ENCODE measurements at regions not wholly inside any gene's neighbourhood (a gene's known extent, or its start where the extent isn't known, plus 50 kb on each side); places are given as distances from the start of the nearest gene placed in this dataset.

DNA sequence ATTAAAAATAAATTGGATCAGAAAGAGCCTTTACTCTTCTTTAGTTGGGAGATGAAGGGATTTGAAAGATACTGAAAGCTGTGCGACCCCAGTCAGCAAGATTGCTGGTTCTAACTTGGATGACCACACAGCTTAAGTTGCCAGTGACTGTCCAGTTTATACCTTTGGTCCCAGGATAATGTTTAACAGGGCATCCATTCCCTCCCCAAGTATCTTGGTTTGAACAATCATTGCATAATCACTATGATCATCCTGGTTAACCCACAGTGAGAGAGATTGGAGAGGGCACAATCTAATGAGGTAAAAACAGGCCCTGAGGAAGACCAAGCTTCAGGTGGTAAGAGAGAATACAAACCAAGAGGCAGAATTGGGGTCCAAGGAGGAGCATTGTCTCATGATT lies 798.3 kb downstream of the MAFB start:
- no peak overlapping the region for H3K27ac Mint-ChIP-seq
- H3K36me3 Mint-ChIP-seq (ENCODE audit: insufficient read depth) = no peaks in the 10 kb centered on the region
- no peaks in the 10 kb centered on the region for H3K4me1 Mint-ChIP-seq (ENCODE audit: low read depth)
- H3K9me3 Mint-ChIP-seq (ENCODE audit: low read depth) = no peaks in the 10 kb centered on the region
- no peak overlapping the region for H3K4me3 Mint-ChIP-seq (ENCODE audit: low read depth)
- H3K27me3 Mint-ChIP-seq = no peaks in the 10 kb centered on the region
- DNase-seq (ENCODE audit: low spot score, unreplicated experiment) = no peak
- TF ChIP-seq, protein P1, sequence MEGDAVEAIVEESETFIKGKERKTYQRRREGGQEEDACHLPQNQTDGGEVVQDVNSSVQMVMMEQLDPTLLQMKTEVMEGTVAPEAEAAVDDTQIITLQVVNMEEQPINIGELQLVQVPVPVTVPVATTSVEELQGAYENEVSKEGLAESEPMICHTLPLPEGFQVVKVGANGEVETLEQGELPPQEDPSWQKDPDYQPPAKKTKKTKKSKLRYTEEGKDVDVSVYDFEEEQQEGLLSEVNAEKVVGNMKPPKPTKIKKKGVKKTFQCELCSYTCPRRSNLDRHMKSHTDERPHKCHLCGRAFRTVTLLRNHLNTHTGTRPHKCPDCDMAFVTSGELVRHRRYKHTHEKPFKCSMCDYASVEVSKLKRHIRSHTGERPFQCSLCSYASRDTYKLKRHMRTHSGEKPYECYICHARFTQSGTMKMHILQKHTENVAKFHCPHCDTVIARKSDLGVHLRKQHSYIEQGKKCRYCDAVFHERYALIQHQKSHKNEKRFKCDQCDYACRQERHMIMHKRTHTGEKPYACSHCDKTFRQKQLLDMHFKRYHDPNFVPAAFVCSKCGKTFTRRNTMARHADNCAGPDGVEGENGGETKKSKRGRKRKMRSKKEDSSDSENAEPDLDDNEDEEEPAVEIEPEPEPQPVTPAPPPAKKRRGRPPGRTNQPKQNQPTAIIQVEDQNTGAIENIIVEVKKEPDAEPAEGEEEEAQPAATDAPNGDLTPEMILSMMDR (IDR thresholded peaks at IDR 0.05; ENCODE audit: unreplicated experiment) = no peak

DNA sequence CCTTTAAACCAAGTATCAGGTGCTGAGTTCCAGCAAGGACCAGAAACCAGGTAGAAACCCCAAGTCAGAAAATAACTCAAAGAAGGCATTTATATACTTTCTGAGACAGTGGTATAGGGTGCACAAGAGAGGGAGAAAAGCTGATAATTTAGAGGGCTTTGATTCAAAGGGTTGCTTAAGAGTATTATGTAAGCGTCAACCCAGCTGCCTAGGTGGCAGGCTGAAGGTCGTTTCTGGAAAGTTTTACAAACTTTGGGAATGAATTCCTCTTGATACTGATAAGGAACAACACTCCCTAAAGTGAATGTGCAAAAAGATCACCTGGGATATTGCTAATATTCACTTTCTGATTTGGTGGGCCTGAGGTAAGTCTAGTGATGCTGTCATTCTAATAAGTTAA lies 800.7 kb downstream of the MAFB start:
- H3K27me3 Mint-ChIP-seq = no peaks in the 10 kb centered on the region

DNA sequence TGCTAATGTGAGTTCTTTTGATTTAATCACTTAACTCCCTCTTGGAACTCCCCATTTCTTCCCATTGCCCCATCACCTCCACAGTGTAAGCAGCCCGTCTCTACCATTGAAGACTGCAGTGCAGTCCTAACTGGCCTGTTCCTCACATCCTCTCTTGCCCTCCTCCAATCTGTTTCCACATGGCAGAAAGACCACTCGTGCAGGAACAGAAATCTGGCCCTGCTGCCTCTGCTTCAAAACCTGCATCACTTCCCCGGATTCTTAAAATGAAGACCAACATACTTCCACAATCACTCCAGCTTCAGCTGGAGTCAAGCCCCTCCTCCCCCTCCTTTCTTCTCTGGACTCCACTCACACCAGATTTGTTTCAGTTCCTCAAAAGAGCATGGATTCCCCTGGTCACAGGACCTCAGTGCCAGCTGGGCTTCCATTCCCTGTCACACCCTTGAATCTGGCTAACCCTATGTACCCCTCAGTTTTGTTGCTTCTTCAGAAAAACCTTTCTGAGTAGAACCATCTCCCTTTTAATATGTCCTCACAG lies 802.3 kb downstream of the MAFB start:
- Mint-ChIP-seq H3K27me3 (no peaks in the 10 kb centered on the region), H3K27ac (no peak overlapping the region)

More for the DNA sequence above, 800.7 kb downstream of the MAFB start:
- Mint-ChIP-seq H3K36me3 (ENCODE audit: insufficient read depth) (no peaks in the 10 kb centered on the region), H3K27ac (no peak overlapping the region), H3K4me3 (ENCODE audit: low read depth) (no peak overlapping the region), H3K9me3 (ENCODE audit: low read depth) (no peaks in the 10 kb centered on the region), H3K4me1 (ENCODE audit: low read depth) (no peaks in the 10 kb centered on the region)
- DNase-seq (ENCODE audit: low spot score, unreplicated experiment) = no peak
- TF ChIP-seq, protein P1 (IDR thresholded peaks at IDR 0.05; ENCODE audit: unreplicated experiment) = no peak

DNA sequence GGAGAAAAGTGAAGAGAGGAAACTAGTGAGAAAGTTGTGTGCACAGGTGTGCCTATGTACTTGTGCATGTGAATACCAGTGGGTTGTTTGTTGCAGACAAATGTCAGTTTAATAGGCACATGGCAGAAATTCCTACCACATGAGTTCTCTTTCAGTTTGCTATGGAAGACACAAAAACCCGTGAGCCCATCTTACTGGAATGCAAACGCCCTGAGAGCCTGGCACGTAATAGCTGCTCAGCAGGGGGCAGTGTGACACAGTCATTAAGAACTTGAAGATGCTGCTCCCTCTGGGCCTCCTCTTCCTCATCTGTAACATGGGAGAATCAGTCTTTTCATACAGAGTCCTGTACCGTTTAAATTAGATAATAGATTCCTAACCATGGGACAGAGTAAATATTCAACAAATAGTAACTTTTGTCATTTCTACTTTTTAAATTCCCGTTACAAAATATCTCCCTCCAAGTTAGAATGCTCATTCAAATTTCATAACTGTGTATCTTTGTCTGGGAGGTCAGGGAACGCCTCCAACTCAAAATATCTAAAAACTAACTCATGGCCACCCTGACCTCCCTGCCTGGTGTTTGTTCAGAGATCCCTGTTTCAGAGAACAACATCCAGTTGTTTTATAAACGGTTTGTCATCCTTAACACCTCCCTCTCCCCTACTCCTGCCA lies 802.9 kb downstream of the MAFB start:
- Mint-ChIP-seq H3K36me3 (ENCODE audit: insufficient read depth) (no peaks in the 10 kb centered on the region), H3K4me3 (ENCODE audit: low read depth) (no peak overlapping the region), H3K9me3 (ENCODE audit: low read depth) (no peaks in the 10 kb centered on the region), H3K4me1 (ENCODE audit: low read depth) (no peaks in the 10 kb centered on the region), H3K27ac (no peak overlapping the region), H3K27me3 (no peaks in the 10 kb centered on the region)
- TF ChIP-seq, protein P1 (IDR thresholded peaks at IDR 0.05; ENCODE audit: unreplicated experiment) = peak; percentile 56
- no peak for DNase-seq (ENCODE audit: low spot score, unreplicated experiment)

More for the DNA sequence above, 802.3 kb downstream of the MAFB start:
- Mint-ChIP-seq H3K9me3 (ENCODE audit: low read depth) (no peaks in the 10 kb centered on the region), H3K4me1 (ENCODE audit: low read depth) (no peaks in the 10 kb centered on the region), H3K36me3 (ENCODE audit: insufficient read depth) (no peaks in the 10 kb centered on the region), H3K4me3 (ENCODE audit: low read depth) (no peak overlapping the region)
- TF ChIP-seq, protein P1 (IDR thresholded peaks at IDR 0.05; ENCODE audit: unreplicated experiment) = no peak
- DNase-seq (ENCODE audit: low spot score, unreplicated experiment) = no peak

DNA sequence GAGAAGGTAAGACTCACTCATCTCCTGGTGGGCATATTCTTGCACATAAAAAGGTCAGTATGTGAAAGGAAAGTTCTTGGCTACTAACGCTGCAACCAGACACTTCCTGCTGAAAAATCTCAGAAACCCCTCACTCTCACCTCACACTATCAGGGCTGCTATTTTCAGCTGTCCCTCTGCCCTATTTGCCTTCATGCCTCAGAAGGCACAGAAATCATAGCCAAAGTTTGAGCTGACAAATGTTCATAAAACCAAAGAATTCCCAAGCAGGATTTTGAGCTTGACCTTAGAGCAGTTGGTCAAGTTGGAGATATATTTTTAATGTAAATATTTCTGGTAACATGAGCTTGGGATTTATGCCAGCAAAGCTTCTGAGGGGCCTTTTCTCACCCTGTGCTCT lies 806.2 kb downstream of the MAFB start:
- H3K27ac Mint-ChIP-seq = no peak overlapping the region
- H3K36me3 Mint-ChIP-seq (ENCODE audit: insufficient read depth) = no peaks in the 10 kb centered on the region
- TF ChIP-seq, protein P1 (IDR thresholded peaks at IDR 0.05; ENCODE audit: unreplicated experiment) = no peak
- H3K4me3 Mint-ChIP-seq (ENCODE audit: low read depth) = no peak overlapping the region
- H3K27me3 Mint-ChIP-seq = no peaks in the 10 kb centered on the region
- no peak for DNase-seq (ENCODE audit: low spot score, unreplicated experiment)
- H3K9me3 Mint-ChIP-seq (ENCODE audit: low read depth) = no peaks in the 10 kb centered on the region
- peaks cover 18% of the 10 kb centered on the region for H3K4me1 Mint-ChIP-seq (ENCODE audit: low read depth)

All from progenitor cell of endocrine pancreas (in vitro differentiated cells).